IMR-90 (cell line): ENCODE measurements at regions not wholly inside any gene's neighbourhood (a gene's known extent, or its start where the extent isn't known, plus 50 kb on each side); places are given as distances from the start of the nearest gene placed in this dataset.
"Not testable (repeated sequence)": the region's sequence is repeated elsewhere in the genome, so short reads cannot be mapped to it uniquely, and the experiment has no call there.

Experiments used
- ATAC-seq: fragments of 200-7000 bp; cut with Tn5 transposase; 2 replicates; pipeline ENCODE4 v1.9.1; 2020; ENCODE audit warnings: low read depth, mild to moderate bottlenecking, moderate library complexity
- BruUV-seq: library from RNA; stranded (reverse); fragments of 400-500 nt; replicated peaks from 2 replicates; lab custom pipeline; 2021; lab: Mats Ljungman, UMichigan
- CTCF ChIA-PET: fragments of 300-600 bp; formaldehyde crosslinking; extraction: SDS; loops from one replicate; lab custom pipeline; 2021; ENCODE audit warnings: antibody characterized with exemption; lab: Yijun Ruan, JAX
- POLR2A ChIA-PET: fragments of 300-600 bp; sonication (Branson Sonifier 250); formaldehyde crosslinking; loops from one replicate; lab custom pipeline; 2022; ENCODE audit warnings: antibody characterized with exemption; ENCODE audit not compliant: unreplicated experiment; lab: Charles Lee
- DNase-seq: peaks from one replicate; pipeline ENCODE4 v3.0.0; 2013
- H2AFZ ChIP-seq: replicated peaks from 2 replicates; pipeline ENCODE3; 2013; ENCODE audit warnings: low read length, mild to moderate bottlenecking; ENCODE audit not compliant: poor library complexity
- H2AK5ac ChIP-seq: 2 replicates; pipeline ENCODE4 v1.6.1; 2013; ENCODE audit warnings: low read depth, low read length, inconsistent platforms
- H2AK9ac ChIP-seq: replicated peaks from 2 replicates; pipeline ENCODE3; 2013; ENCODE audit warnings: mild to moderate bottlenecking, low read depth, low read length, moderate library complexity; ENCODE audit not compliant: poor library complexity
- H2BK120ac ChIP-seq: 2 replicates; pipeline ENCODE4 v1.6.1; 2013; ENCODE audit warnings: low read depth, low read length, inconsistent platforms
- H2BK15ac ChIP-seq: 3 replicates; pipeline ENCODE4 v1.6.1; 2013; ENCODE audit warnings: low read depth, low read length, inconsistent platforms
- H2BK20ac ChIP-seq: 2 replicates; pipeline ENCODE4 v1.6.1; 2013; ENCODE audit warnings: low read depth, mild to moderate bottlenecking, inconsistent platforms, low read length, moderate library complexity
- H2BK5ac ChIP-seq: 2 replicates; pipeline ENCODE4 v1.6.1; 2013; ENCODE audit warnings: mild to moderate bottlenecking, low read depth, low read length, inconsistent platforms; ENCODE audit not compliant: poor library complexity, severe bottlenecking
- H3K14ac ChIP-seq: replicated peaks from 2 replicates; pipeline ENCODE4 v1.6.1; 2013; ENCODE audit warnings: low read depth, low read length, inconsistent platforms
- H3K18ac ChIP-seq: 2 replicates; pipeline ENCODE4 v1.6.1; 2013; ENCODE audit warnings: low read depth, low read length, control low read depth
- H3K23ac ChIP-seq: 2 replicates; pipeline ENCODE4 v1.6.1; 2013; ENCODE audit warnings: low read depth, low read length, inconsistent platforms
- H3K27ac ChIP-seq: 2 replicates; pipeline ENCODE4 v1.5.1; 2013; ENCODE audit warnings: mild to moderate bottlenecking, control low read depth, low read length; ENCODE audit not compliant: insufficient read depth
- H3K27me3 ChIP-seq: 2 replicates; pipeline ENCODE4 v1.6.1; 2013; ENCODE audit warnings: low read length; ENCODE audit not compliant: control insufficient read depth, insufficient read depth
- H3K36me3 ChIP-seq: 2 replicates; pipeline ENCODE4 v1.6.1; 2013; ENCODE audit warnings: low read length, mixed read lengths; ENCODE audit not compliant: control insufficient read depth, insufficient read depth
- H3K4ac ChIP-seq: 2 replicates; pipeline ENCODE4 v1.6.1; 2013; ENCODE audit warnings: low read depth, low read length, inconsistent platforms
- H3K4me1 ChIP-seq: 2 replicates; pipeline ENCODE4 v1.6.1; 2013; ENCODE audit warnings: low read length, mixed read lengths; ENCODE audit not compliant: control insufficient read depth, insufficient read depth
- H3K4me2 ChIP-seq: 2 replicates; pipeline ENCODE4 v1.6.1; 2013; ENCODE audit warnings: low read depth, mild to moderate bottlenecking, control low read depth, low read length, moderate library complexity
- H3K4me3 ChIP-seq: 2 replicates; pipeline ENCODE4 v1.5.1; 2013; ENCODE audit warnings: low read depth, mild to moderate bottlenecking, control low read depth, low read length, moderate library complexity; ENCODE audit not compliant: insufficient read depth
- H3K56ac ChIP-seq: 2 replicates; pipeline ENCODE4 v1.6.1; 2013; ENCODE audit warnings: low read length, inconsistent platforms; ENCODE audit not compliant: insufficient read depth; ENCODE audit errors: extremely low read depth
- H3K79me1 ChIP-seq, 2 experiments: 2 replicates each; pipeline ENCODE4 v1.6.1; 2013; ENCODE audit warnings: low read length in 2 of 2, inconsistent platforms in 1 of 2, low read depth in 1 of 2
- H3K9ac ChIP-seq: 2 replicates; pipeline ENCODE4 v1.6.1; 2013; ENCODE audit warnings: low read depth, low read length, control low read depth
- H3K9me1 ChIP-seq: 2 replicates; pipeline ENCODE4 v1.6.1; 2013; ENCODE audit warnings: low read length, inconsistent platforms; ENCODE audit not compliant: insufficient read depth
- H3K9me3 ChIP-seq: 2 replicates; pipeline ENCODE4 v1.6.1; 2013; ENCODE audit warnings: low read length; ENCODE audit not compliant: control insufficient read depth, insufficient read depth
- H4K20me1 ChIP-seq: 2 replicates; pipeline ENCODE4 v1.6.1; 2013; ENCODE audit warnings: low read length, inconsistent platforms; ENCODE audit not compliant: insufficient read depth
- H4K5ac ChIP-seq: 2 replicates; pipeline ENCODE4 v1.6.1; 2013; ENCODE audit warnings: mild to moderate bottlenecking, low read depth, low read length, control low read depth
- H4K8ac ChIP-seq, 2 experiments: 2 replicates each; pipeline ENCODE4 v1.6.1; 2013; ENCODE audit warnings: low read depth in 2 of 2, low read length in 2 of 2, control low read depth in 1 of 2, inconsistent platforms in 1 of 2
- H4K91ac ChIP-seq: 2 replicates; pipeline ENCODE4 v1.6.1; 2013; ENCODE audit warnings: low read depth, low read length, inconsistent platforms; ENCODE audit not compliant: insufficient read depth
- WGBS, 2 experiments: methylation state at CpG; one replicate each; pipeline versions ENCODE4 v1.1.5 to v1.1.7; 2013; ENCODE audit warnings: missing lambda C conversion rate in 2 of 2; ENCODE audit not compliant: insufficient read length in 1 of 2; ENCODE audit errors: extremely low coverage in 2 of 2; 5-methylcytosine and 5-hydroxymethylcytosine counted together
- dilution Hi-C: fragments of 300-500 bp; cut with HindIII; formaldehyde crosslinking; loops from one replicate; pipeline ENCODE4 v1.14.3; 2018; ENCODE audit warnings: low sequenced_read_pairs; ENCODE audit not compliant: unreplicated experiment
- in situ Hi-C: fragments of 300-500 bp; cut with MboI; formaldehyde crosslinking; loops from 3 replicates; pipeline ENCODE4 v1.14.3; 2019; ENCODE audit warnings: low sequenced_read_pairs, inconsistent platforms, mixed read lengths
- intact Hi-C: fragments of 100-400 bp; cut with micrococcal nuclease; formaldehyde crosslinking; loops from 2 replicates; pipeline ENCODE4 v1.10.0; 2022

DNA sequence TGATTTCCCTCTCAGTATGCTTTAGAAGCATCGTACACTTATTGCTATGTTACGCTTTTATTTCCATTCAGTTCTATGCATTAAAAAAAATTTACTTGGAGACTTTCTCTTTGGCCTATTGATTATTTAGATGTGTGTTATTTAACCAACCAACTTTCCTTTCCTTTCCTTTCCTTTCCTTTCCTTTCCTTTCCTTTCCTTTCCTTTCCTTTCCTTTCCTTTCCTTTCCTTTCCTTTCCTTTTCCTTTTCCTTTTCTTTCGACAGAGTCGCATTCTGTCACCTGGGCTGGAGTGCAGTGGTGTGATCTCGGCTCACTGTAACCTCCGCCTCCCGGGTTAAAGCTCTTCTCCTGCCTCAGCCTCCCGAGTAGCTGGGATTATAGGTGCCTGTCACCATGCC lies 502.7 kb upstream of the LARGE1 start:
- BruUV-seq, H3K23ac ChIP-seq, H3K9ac ChIP-seq, H3K27ac ChIP-seq, intact Hi-C loops, H2BK5ac ChIP-seq, H4K5ac ChIP-seq, H3K56ac ChIP-seq, H3K4me2 ChIP-seq, ATAC-seq, H2BK120ac ChIP-seq, H3K9me3 ChIP-seq, H3K79me1 ChIP-seq, H3K4me3 ChIP-seq, H2BK20ac ChIP-seq, H2AFZ ChIP-seq, H4K8ac ChIP-seq, H3K27me3 ChIP-seq, in situ Hi-C loops, H3K18ac ChIP-seq, CTCF ChIA-PET, dilution Hi-C loops, H3K14ac ChIP-seq, H3K4ac ChIP-seq, H4K91ac ChIP-seq, H2BK15ac ChIP-seq, H2AK9ac ChIP-seq, H4K20me1 ChIP-seq, H3K9me1 ChIP-seq, H3K4me1 ChIP-seq, H3K36me3 ChIP-seq, DNase-seq, H2AK5ac ChIP-seq: not testable (repeated sequence)
- POLR2A ChIA-PET, result interaction anchor here (0.8 kb wide), 1 partner anchor 231 kb away, joined by 11 read pairs; no protein-coding TSS in a partner anchor
- WGBS, 2 experiments, result no CpG with 5 or more reads among the region's 8 CpGs
